DMS79 treated with DMSO at 0.1 percent for 48 hours (cell line): ENCODE measurements at regions not wholly inside any gene's neighbourhood (a gene's known extent, or its start where the extent isn't known, plus 50 kb on each side); places are given as distances from the start of the nearest gene placed in this dataset.
A peak's percentile ranks its signal among the peaks of the same experiment; 100 is the strongest.
"Not testable (repeated sequence)": the region's sequence is repeated elsewhere in the genome, so short reads cannot be mapped to it uniquely, and the experiment has no call there.

Experiments
- DNase-seq: peaks from one replicate; lab custom pipeline; 2025; lab: John Stamatoyannopoulos, UW

DNA sequence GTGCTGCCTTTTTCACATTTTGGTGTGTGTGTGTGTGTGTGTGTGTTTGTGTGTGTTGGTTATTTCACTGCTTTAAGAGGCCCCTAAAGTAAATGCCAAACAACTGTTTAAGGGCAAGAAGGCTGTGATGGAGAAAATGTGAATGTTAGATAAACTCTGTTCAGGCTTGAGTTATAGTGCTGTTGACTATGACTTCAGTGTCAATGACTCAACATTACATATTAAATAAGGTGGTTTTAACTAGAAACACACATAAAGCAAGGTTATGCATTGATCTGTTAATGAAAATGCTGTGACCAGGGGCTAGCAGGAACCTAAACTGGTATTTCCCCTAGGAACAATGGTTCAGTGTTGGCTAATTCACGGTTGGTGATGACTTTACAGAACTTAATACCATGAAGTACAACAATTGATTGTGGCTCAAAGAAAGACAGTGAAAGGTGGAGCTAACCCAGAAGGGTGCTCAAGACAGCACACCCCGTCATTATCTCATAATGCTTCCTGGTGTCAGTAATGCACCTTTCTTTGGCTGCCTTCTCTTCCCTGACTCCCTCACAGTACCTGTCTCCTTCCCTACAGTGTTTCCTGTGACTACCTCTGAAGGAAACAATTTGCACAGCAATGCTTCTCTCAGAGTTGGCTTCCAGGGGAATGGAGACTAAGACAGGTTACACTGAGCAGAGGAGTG is 116.1 kb downstream of the RIN2 start:
- DNase-seq: no peak

DNA sequence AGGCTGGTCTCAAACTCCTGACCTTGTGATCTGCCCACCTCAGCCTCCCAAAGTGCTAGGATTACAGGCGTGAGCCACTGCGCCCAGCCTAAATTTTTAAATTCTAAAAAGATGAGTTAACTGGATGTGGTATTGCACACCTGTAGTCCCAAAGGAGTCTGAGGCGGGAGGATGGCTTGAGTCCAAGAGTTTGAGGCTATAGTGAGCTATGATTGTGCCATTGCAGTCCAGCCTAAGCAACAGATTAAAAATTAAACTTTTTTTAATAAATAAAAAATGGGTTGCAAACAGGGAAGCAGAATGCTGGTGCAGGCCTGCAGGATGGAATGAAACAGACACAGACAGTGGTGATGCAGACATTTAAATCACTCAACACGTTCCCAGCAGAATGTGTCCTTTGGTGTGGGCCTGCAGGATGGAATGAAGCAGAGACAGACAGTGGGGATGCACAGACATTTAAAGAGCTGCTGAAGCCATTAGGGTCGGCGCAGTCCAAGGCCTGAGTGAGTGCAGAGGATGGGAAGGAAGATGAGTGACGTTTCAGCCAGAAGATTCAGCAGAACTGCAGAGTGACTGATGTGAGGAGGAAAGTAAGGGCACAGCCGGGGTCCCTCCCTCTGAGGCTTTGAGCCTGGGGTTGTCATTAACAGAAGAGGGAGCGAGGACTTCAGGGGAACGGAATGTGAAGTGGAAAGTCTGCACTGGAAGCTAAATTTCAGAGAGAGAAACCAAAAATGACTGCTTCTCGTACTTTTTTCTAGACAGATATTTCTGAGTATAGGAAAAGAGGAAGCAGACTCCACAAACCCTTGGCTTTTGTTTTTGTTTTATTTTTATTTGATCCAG is 117.5 kb downstream of the RIN2 start:
- DNase-seq: no peak

GRCh38 chr20:19876828-19877460 is 118.9 kb downstream of the RIN2 start:
- no peak for DNase-seq

GRCh38 chr20:19879874-19880255 is 121.8 kb downstream of the RIN2 start:
- DNase-seq: not testable (repeated sequence)

DNA sequence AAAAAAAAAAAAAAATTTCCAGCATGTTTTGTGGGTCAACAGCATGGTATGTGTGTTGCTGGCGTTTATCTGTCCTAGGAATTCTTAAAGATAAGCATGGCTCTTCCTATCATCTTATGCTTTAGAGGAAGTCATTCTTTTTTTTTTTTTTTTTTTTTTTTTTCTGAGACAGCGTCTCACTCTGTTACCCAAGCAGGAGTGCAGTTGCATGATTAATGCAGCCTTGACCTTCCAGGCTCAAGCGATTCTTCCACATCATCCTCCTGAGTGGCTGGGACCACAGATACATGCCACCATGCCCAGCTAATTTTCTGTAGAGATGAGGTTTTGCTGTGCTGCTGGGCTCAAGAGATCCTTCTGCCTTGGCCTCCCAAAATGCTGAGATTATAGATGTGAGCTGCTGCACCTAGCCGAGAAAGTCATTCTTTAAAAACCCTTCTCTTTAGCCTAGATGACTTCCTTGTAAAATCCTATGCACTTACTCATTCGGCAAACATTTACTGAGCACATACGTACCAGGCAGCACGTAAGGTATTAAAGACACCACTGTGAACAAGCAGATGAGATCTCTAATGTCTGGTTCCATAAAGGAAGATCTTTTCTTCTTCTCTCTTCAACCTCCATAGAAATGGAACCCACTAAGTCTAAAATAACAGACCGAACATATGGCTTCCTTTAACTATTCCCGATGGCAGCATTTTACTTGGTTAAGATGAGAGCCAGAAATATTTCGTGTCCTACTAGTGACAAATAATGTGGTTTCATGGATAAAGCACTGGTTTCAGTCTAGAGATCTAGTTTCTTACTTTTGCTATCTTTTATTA is 122.4 kb downstream of the RIN2 start:
- DNase-seq: no peak

DNA sequence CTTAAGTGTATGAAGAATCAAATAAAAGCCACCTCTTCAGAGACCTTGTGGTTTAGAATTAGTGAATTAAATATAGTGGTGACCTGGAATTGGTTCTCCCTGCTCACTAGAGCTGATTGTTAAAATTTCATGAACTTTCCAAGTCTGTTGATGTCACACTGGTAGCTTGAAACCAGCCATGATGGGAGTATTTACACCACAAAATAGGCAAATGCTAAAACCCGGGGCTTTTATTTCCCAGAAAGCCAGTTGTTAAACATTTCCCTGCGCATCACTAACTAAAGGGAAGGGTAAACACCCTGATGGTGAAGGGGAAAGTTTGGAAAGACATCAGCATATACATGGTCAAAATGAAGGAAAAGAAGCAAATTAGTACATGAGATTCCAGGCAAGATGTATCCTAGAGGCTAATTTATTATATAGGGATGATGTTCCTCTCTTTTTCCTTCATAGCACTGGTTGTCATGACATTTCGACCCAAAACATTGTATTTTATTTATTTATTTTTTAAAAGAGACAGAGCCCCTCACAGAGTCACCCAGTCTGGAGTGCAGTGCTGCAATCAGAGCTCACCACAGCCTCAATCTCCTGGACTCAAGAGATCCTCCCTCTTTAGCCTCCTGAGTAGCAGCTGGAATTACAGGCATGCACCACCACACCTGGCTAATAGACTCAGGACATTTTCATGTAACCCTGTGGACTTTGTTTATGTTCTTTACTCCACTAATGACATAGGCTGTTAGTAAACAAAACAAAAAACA is 123.2 kb downstream of the RIN2 start:
- no peak for DNase-seq

GRCh38 chr20:19881990-19882389 is 123.9 kb downstream of the RIN2 start:
- DNase-seq: no peak

DNA sequence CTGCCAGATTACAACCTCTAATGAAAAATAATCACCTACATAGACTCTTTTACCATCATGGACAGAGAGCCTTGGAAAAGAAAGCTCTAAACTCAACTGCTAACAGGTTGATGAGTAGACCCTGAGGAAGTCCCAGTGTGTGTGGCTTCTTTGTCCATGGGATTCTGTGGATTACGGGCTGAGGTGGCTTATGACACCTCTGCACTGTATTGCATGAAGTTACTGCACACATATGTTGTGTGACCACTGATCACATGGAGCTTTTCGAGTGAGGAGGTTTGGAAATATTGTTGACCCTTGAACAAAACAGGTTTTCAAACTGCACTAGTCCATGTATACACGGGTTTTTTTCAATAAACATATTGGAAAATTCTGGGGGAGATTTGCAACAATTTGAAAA is 124.4 kb downstream of the RIN2 start:
- no peak for DNase-seq

- no peak for DNase-seq
Observed at GRCh38 chr20:19883501-19883900, 125.4 kb downstream of the RIN2 start.

- DNase-seq: no peak
Observed at GRCh38 chr20:19885594-19885938, 127.5 kb downstream of the RIN2 start.

DNA sequence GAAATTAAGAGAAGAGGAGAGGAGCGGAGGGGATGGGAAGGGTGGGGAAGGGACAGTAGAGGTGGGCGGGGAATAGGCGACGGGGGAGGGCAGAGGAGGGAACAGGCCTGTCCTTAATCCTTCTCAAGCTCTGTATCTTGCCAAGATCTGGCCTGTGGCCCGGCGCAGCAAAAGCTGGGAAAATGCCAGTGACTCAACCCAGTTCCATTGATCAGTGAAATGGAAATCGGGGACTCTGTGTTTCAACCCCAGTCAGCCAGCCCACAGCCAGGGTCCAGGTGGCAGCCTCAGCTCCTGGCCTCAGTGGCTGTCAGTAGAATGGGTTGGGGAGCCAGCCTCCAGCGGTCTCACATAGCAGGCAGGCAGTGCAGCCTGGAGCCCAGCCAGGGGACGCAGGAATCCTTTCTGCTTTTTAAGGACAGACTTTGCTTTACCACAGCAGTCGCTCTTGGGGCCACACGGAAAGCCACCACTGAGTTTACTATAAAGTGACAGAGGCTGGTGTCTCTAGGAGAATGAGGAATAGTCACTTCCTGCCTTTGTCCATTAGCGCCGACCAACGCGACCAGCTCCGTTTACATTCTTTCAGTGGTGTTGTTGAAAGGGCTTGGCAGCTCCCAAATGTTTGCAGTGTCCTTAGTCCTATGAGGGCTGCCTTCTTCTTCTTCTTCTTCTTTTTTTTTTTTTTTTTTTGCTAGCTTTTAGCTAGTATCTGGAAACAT is 128.0 kb downstream of the RIN2 start:
- DNase-seq: no peak

DNA sequence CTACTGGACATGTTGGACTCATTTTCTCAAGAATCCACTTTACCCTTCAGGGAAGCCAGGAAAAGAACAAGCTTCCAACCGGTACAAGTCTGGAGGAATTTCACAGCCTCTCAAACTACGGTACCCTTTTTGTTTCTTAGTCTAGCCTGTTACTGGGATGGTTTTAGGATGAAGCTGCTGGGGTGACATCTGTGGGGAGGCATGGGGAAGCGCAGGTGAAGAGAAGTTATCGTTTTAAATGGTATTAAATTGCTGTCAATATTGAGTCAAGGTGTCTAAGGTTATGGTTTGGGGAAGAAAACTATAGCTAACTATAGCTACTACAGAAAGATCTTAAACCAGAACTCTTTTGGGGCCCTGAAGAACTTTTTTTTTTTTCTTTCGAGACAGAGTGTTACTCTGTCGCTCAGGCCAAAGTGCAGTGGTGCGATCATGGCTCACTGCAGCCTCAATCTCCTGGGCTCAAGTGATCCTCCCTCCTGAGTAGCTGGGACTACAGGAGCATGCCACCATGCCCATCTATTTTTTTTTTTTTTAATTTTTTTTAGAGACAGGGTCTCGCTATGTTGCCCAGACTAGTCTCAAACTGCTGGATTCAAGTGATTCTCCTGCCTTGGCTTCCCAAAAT is 128.7 kb downstream of the RIN2 start:
- no peak for DNase-seq

DNA sequence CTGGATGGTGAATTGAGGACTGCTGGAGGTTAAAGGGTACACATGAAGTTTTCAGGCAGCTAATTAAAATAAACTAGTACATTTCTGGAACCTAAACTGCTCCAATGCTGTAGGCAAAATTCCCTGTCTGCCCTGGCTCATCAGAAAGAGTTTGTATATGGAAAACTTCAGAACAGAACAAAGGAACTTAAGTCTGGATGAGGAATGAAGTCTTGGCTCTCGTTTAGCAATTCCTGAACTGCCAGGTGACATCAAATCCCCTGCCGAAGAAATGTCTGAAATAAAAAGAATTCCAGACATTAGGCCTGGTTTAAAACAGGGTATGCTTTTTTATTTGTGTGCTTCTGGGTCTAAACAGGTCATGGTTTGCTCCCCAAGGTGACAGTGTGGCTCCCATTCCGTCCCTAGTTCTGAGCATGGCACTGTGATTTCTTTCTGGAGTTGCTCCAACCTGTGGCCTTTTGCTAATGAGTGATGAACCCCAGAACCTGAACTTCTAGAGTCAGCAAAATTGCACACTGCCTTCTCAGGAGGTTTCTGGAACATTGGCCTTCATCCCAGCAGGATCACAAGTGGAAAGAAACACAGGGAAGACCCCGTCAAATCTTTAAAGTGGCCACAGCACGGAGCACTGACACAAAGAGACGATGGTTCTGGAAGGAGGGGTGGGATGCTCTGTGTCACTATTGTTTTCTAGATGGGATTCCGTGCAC is 129.4 kb upstream of the NAA20 start:
- peak; percentile 52 for DNase-seq

DNA sequence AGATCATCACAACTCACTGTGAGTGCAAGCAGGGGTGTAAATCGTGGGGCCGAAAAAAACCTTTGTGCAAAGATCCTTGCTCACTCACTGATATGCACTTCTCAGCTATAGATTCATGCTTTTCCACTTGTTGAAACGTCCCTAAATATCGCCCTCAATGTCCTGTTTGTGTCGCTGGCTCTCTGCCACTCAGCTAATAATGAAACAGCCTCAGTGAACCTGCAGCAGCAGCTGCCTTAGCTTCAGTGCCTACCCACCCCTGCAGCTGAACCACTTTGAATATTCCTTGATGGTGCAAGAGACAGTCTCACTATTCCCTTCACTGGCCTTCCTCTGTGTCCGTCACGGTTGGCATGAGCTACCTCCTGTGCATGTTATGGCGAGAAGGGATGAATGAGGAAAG is 128.9 kb upstream of the NAA20 start:
- peak; percentile 58 for DNase-seq

GRCh38 chr20:19889011-19889953 is 127.9 kb upstream of the NAA20 start:
- peak; percentile 37 for DNase-seq

GRCh38 chr20:19890445-19891051 is 126.6 kb upstream of the NAA20 start:
- peak; percentile 86 for DNase-seq

- no peak for DNase-seq
Observed at GRCh38 chr20:19893356-19893755, 123.8 kb upstream of the NAA20 start.

GRCh38 chr20:19895761-19896160 is 121.4 kb upstream of the NAA20 start:
- DNase-seq: no peak
